ENCODE measurements at regions not wholly inside any gene's neighbourhood (a gene's known extent, or its start where the extent isn't known, plus 50 kb on each side); places are given as distances from the start of the nearest gene placed in this dataset.

DNA sequence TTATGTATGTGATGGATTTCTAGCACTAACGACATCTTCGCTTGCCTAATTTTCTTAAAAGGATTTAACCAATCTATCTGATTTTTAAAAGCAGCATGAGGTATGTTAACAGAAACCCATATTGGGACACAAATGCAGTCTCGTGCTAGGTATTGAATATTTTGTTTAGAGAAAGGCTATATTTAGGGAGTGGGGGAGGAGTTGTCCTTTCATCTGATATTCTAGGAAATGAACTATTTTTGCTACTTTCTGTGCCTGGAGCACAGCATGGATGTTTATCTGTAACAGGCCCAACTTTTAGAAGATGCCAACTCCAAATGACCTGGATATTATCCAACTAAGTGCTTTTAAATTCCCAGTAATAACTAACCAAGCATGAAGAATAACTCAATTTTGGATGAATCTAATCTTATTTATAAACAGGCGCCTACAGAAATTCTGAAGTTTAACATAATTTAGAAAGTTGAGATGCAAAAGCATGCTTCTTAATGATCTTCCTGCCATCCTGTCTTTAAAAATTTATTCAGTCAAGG, 317.1 kb upstream of the CHD6 start:
- H3K4me3 ChIP-seq (ENCODE audit: low read depth, low read length, poor library complexity, severe bottlenecking) = no peak overlapping the region
- TF ChIP-seq EZH2 (IDR thresholded peaks at IDR 0.05; ENCODE audit: borderline replicate concordance, low read depth, low read length, poor library complexity, severe bottlenecking) = no peak
- CTCF ChIA-PET = no interaction called here
- BruUV-seq (replicated peaks) = no TSS peak
- POLR2A ChIA-PET (ENCODE audit: low non-redundant PET) = no interaction called here
- no peak for DNase-seq (ENCODE audit: low spot score)
- H3K27me3 ChIP-seq (replicated peaks; ENCODE audit: insufficient read depth, low read depth, low read length, poor library complexity) = no peaks in the 10 kb centered on the region
- intact Hi-C loops (cut with micrococcal nuclease; ENCODE audit: unreplicated experiment) = no loop called here
- no peak overlapping the region for H3K27ac ChIP-seq (ENCODE audit: low read depth, low read length, poor library complexity, severe bottlenecking)
- H3K36me3 ChIP-seq (ENCODE audit: insufficient read depth, low read length, poor library complexity, severe bottlenecking) = no peaks in the 10 kb centered on the region
- H3K4me1 ChIP-seq (ENCODE audit: insufficient read depth, low read length, poor library complexity, severe bottlenecking) = no peaks in the 10 kb centered on the region
- H3K9me3 ChIP-seq (ENCODE audit: low read depth, low read length, poor library complexity, severe bottlenecking) = no peaks in the 10 kb centered on the region

DNA sequence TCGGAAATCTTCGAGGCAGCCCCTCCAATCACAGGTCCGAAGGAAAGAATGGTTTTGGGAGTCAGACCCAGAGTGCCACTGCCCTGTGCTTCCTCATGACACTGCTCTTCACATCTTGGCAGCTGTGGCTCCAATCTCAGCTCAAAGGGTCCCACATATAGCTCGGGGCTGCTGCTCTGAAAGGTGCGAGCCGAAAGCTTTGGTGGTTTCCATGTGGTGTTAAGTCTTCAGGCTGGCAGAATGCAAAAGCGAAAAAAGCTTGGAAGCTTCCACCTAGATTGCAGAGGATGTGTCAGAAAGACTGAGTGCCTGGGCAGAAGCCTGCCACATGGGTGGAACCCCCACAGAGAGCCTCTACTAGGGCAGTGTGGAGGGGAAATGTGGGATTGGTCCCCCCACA, 314.3 kb upstream of the CHD6 start:
- no peaks in the 10 kb centered on the region for H3K27me3 ChIP-seq (replicated peaks; ENCODE audit: insufficient read depth, low read depth, low read length, poor library complexity)
- POLR2A ChIA-PET (ENCODE audit: low non-redundant PET) = no interaction called here
- TF ChIP-seq EZH2 (IDR thresholded peaks at IDR 0.05; ENCODE audit: borderline replicate concordance, low read depth, low read length, poor library complexity, severe bottlenecking) = no peak
- TF ChIP-seq, protein P1, sequence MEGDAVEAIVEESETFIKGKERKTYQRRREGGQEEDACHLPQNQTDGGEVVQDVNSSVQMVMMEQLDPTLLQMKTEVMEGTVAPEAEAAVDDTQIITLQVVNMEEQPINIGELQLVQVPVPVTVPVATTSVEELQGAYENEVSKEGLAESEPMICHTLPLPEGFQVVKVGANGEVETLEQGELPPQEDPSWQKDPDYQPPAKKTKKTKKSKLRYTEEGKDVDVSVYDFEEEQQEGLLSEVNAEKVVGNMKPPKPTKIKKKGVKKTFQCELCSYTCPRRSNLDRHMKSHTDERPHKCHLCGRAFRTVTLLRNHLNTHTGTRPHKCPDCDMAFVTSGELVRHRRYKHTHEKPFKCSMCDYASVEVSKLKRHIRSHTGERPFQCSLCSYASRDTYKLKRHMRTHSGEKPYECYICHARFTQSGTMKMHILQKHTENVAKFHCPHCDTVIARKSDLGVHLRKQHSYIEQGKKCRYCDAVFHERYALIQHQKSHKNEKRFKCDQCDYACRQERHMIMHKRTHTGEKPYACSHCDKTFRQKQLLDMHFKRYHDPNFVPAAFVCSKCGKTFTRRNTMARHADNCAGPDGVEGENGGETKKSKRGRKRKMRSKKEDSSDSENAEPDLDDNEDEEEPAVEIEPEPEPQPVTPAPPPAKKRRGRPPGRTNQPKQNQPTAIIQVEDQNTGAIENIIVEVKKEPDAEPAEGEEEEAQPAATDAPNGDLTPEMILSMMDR (conservative IDR thresholded peaks at IDR 0.05; ENCODE audit: low read depth, low read length) = no peak
- no peaks in the 10 kb centered on the region for H3K9me3 ChIP-seq (ENCODE audit: low read depth, low read length, poor library complexity, severe bottlenecking)
- H3K4me3 ChIP-seq (ENCODE audit: low read depth, low read length, poor library complexity, severe bottlenecking) = no peak overlapping the region
- H3K4me1 ChIP-seq (ENCODE audit: insufficient read depth, low read length, poor library complexity, severe bottlenecking) = no peaks in the 10 kb centered on the region
- no peaks in the 10 kb centered on the region for H3K36me3 ChIP-seq (ENCODE audit: insufficient read depth, low read length, poor library complexity, severe bottlenecking)
- no peak overlapping the region for H3K27ac ChIP-seq (ENCODE audit: low read depth, low read length, poor library complexity, severe bottlenecking)
- CTCF ChIA-PET = no interaction called here
- DNase-seq (ENCODE audit: low spot score) = no peak
- BruUV-seq (replicated peaks) = no TSS peak
- intact Hi-C loops (cut with micrococcal nuclease; ENCODE audit: unreplicated experiment) = no loop called here

DNA sequence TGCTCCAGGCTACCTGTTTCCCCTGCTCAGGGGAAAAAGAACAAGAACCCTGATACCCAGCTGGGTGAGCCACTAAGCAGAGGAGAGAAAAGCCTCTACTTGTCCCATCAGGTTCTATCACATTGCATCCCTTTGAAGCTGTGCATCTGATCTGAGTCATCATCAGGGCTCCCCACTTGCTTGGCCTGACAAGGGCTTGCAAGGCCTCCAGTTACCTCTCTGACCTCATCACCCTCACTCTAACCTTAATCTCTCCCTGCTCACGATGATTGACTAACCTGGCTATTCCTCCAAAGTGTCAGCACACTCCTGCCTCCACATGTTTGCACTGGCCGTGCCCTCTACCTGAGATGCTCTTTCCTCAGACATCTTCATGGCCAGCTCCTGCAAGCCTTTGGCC, 309.5 kb upstream of the CHD6 start:
- H3K27me3 ChIP-seq (replicated peaks; ENCODE audit: insufficient read depth, low read depth, low read length, poor library complexity) = peaks cover 16% of the 10 kb centered on the region
- no TSS peak for BruUV-seq (replicated peaks)
- POLR2A ChIA-PET (ENCODE audit: low non-redundant PET) = no interaction called here
- H3K27ac ChIP-seq (ENCODE audit: low read depth, low read length, poor library complexity, severe bottlenecking) = no peak overlapping the region
- H3K4me1 ChIP-seq (ENCODE audit: insufficient read depth, low read length, poor library complexity, severe bottlenecking) = no peaks in the 10 kb centered on the region
- no peak for TF ChIP-seq EZH2 (IDR thresholded peaks at IDR 0.05; ENCODE audit: borderline replicate concordance, low read depth, low read length, poor library complexity, severe bottlenecking)
- TF ChIP-seq, protein P1 (conservative IDR thresholded peaks at IDR 0.05; ENCODE audit: low read depth, low read length) = no peak
- no peak overlapping the region for H3K4me3 ChIP-seq (ENCODE audit: low read depth, low read length, poor library complexity, severe bottlenecking)
- no peaks in the 10 kb centered on the region for H3K9me3 ChIP-seq (ENCODE audit: low read depth, low read length, poor library complexity, severe bottlenecking)
- H3K36me3 ChIP-seq (ENCODE audit: insufficient read depth, low read length, poor library complexity, severe bottlenecking) = no peaks in the 10 kb centered on the region
- CTCF ChIA-PET = no interaction called here
- no peak for DNase-seq (ENCODE audit: low spot score)
- intact Hi-C loops (cut with micrococcal nuclease; ENCODE audit: unreplicated experiment) = no loop called here

DNA sequence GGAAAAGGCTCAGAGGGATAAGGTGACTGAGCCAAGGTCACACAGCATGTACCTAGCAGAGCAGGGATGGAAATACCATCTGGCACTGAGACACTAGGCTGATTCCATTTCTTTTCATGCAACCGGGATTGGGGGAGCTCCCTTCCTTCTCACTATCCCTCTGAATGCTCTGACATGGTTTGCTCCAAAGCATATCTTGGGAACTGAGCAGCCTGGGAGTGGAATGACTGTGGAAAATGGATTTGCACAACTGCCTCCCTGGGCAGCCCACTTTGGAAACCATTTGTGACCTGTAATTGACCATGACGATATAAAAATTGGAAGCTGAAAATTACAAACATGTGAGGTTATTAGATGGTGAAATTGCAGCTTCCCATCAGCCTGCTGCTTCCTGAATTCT, 309.0 kb upstream of the CHD6 start:
- ChIA-PET CTCF (no interaction called here), POLR2A (ENCODE audit: low non-redundant PET) (no interaction called here)
- Histone ChIP-seq H3K27ac (ENCODE audit: low read depth, low read length, poor library complexity, severe bottlenecking) (no peak overlapping the region), H3K4me1 (ENCODE audit: insufficient read depth, low read length, poor library complexity, severe bottlenecking) (no peaks in the 10 kb centered on the region), H3K36me3 (ENCODE audit: insufficient read depth, low read length, poor library complexity, severe bottlenecking) (no peaks in the 10 kb centered on the region), H3K4me3 (ENCODE audit: low read depth, low read length, poor library complexity, severe bottlenecking) (no peak overlapping the region), H3K27me3 (replicated peaks; ENCODE audit: insufficient read depth, low read depth, low read length, poor library complexity) (peaks cover 16% of the 10 kb centered on the region), H3K9me3 (ENCODE audit: low read depth, low read length, poor library complexity, severe bottlenecking) (no peaks in the 10 kb centered on the region)
- no TSS peak for BruUV-seq (replicated peaks)
- no peak for TF ChIP-seq EZH2 (IDR thresholded peaks at IDR 0.05; ENCODE audit: borderline replicate concordance, low read depth, low read length, poor library complexity, severe bottlenecking)
- TF ChIP-seq, protein P1 (conservative IDR thresholded peaks at IDR 0.05; ENCODE audit: low read depth, low read length) = no peak
- DNase-seq (ENCODE audit: low spot score) = no peak
- intact Hi-C loops (cut with micrococcal nuclease; ENCODE audit: unreplicated experiment) = no loop called here
